Lower lobe of right lung (tissue), 2 donors: ENCODE measurements at regions not wholly inside any gene's neighbourhood (a gene's known extent, or its start where the extent isn't known, plus 50 kb on each side); places are given as distances from the start of the nearest gene placed in this dataset.

ENCODE experiments used
- ATAC-seq, 2 donors: fragments of 200-7000 bp; cut with Tn5 transposase; one replicate each; pipeline ENCODE4 v1.9.1; 2020 to 2022; ENCODE audit warnings: mild to moderate bottlenecking in 2 of 2, moderate library complexity in 2 of 2
- DNase-seq: peaks from one replicate; pipeline ENCODE4 v3.0.0-alpha.2; 2020
- H3K27ac ChIP-seq: fragments of 200-600 bp; one replicate; pipeline ENCODE4 v1.8.0; 2022
- H3K27me3 ChIP-seq: fragments of 200-600 bp; one replicate; pipeline ENCODE4 v1.8.0; 2022; ENCODE audit warnings: low read depth
- H3K36me3 ChIP-seq: fragments of 200-600 bp; one replicate; pipeline ENCODE4 v1.8.0; 2022; ENCODE audit warnings: mild to moderate bottlenecking
- H3K4me1 ChIP-seq: fragments of 200-600 bp; one replicate; pipeline ENCODE4 v1.8.0; 2022
- H3K4me3 ChIP-seq: fragments of 200-600 bp; one replicate; pipeline ENCODE4 v1.8.0; 2022; ENCODE audit warnings: mild to moderate bottlenecking
- H3K9me3 ChIP-seq: fragments of 200-600 bp; one replicate; pipeline ENCODE4 v1.8.0; 2022
- intact Hi-C: fragments of 100-400 bp; cut with DNase I; formaldehyde crosslinking; loops from one replicate; pipeline ENCODE4 v1.11.0; 2022
- TF ChIP-seq, protein P1 (sequence below): fragments of 200-600 bp; IDR thresholded peaks from one replicate; pipeline ENCODE4 v1.8.0; 2022; ENCODE audit warnings: antibody characterized with exemption, mild to moderate bottlenecking
- donor health status: DM: no; HTN: yes; CAD: no; lungs with severe emphysema.

- H3K27me3 ChIP-seq: no peaks in the 10 kb centered on the region
- no peak overlapping the region for H3K27ac ChIP-seq
- no peaks in the 10 kb centered on the region for H3K9me3 ChIP-seq
- H3K36me3 ChIP-seq: no peaks in the 10 kb centered on the region
- DNase-seq: no peak
- no peak overlapping the region for H3K4me3 ChIP-seq
- intact Hi-C loops: no loop called here
- ATAC-seq: no peak
- H3K4me1 ChIP-seq: no peaks in the 10 kb centered on the region
- TF ChIP-seq, protein P1, sequence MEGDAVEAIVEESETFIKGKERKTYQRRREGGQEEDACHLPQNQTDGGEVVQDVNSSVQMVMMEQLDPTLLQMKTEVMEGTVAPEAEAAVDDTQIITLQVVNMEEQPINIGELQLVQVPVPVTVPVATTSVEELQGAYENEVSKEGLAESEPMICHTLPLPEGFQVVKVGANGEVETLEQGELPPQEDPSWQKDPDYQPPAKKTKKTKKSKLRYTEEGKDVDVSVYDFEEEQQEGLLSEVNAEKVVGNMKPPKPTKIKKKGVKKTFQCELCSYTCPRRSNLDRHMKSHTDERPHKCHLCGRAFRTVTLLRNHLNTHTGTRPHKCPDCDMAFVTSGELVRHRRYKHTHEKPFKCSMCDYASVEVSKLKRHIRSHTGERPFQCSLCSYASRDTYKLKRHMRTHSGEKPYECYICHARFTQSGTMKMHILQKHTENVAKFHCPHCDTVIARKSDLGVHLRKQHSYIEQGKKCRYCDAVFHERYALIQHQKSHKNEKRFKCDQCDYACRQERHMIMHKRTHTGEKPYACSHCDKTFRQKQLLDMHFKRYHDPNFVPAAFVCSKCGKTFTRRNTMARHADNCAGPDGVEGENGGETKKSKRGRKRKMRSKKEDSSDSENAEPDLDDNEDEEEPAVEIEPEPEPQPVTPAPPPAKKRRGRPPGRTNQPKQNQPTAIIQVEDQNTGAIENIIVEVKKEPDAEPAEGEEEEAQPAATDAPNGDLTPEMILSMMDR: no peak
These were observed 545.7 kb upstream of the PABPC4L start for GRCh38 chr4:134747108-134747805.

DNA sequence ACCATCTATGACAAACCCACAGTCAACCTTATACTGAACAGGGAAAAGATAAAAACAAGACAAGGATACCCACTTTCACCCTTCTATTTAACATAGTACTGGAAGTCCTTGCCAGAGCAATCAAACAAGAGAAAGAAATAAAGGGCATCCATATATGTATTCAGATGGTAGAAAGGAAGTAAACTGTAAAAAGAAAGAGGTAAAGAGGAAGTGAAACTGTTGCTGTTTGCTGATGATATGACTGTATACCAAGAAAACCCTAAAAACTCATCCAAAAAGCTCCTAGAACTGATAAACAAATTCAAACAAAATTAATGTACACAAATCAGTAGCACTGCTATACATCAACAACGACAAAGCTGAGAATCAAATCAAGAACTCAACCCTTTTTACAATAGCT, 538.7 kb upstream of the PABPC4L start:
- H3K27ac ChIP-seq: no peak overlapping the region
- H3K36me3 ChIP-seq: no peaks in the 10 kb centered on the region
- H3K4me3 ChIP-seq: no peak overlapping the region
- ATAC-seq (no peak), DNase-seq (no peak)
- H3K9me3 ChIP-seq: no peaks in the 10 kb centered on the region
- H3K27me3 ChIP-seq: no peaks in the 10 kb centered on the region
- intact Hi-C loops: no loop called here
- TF ChIP-seq, protein P1: no peak
- no peaks in the 10 kb centered on the region for H3K4me1 ChIP-seq

- H3K36me3 ChIP-seq: no peaks in the 10 kb centered on the region
- intact Hi-C loops: no loop called here
- H3K27ac ChIP-seq: no peak overlapping the region
- H3K4me1 ChIP-seq: no peaks in the 10 kb centered on the region
- DNase-seq (no peak), ATAC-seq (no peak)
- no peaks in the 10 kb centered on the region for H3K27me3 ChIP-seq
- no peaks in the 10 kb centered on the region for H3K9me3 ChIP-seq
- no peak overlapping the region for H3K4me3 ChIP-seq
- TF ChIP-seq, protein P1: no peak
These were observed 534.3 kb upstream of the PABPC4L start for GRCh38 chr4:134735901-134736300.

DNA sequence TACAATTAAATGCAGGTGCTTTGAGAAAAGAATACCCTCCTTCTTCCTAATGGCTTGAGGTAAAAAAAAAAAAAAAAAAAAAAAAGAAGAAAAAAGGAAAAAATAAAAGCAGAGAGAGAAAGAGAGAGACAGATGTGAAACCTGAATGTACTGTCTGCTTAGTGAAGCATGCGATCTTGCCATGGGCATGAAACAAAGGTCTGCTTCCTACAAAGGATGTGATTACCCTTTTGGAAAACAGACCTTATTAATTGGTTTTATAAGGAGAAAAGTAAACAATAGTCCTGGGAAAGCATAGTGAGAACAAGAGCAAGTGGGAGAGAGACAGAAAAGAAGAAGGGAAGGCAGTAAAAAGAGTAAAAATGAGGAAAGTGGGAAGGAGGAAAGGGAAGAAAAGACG, 526.1 kb upstream of the PABPC4L start:
- ATAC-seq (no peak), DNase-seq (no peak)
- TF ChIP-seq, protein P1: no peak
- H3K27ac ChIP-seq: no peak overlapping the region
- intact Hi-C loops: no loop called here
- H3K36me3 ChIP-seq: no peaks in the 10 kb centered on the region
- no peak overlapping the region for H3K4me3 ChIP-seq
- H3K4me1 ChIP-seq: no peaks in the 10 kb centered on the region
- no peaks in the 10 kb centered on the region for H3K27me3 ChIP-seq
- no peaks in the 10 kb centered on the region for H3K9me3 ChIP-seq

GRCh38 chr4:134722306-134722705, 520.7 kb upstream of the PABPC4L start:
- H3K36me3 ChIP-seq: no peaks in the 10 kb centered on the region
- no peak overlapping the region for H3K4me3 ChIP-seq
- intact Hi-C loops: no loop called here
- no peak for ATAC-seq
- TF ChIP-seq, protein P1: no peak
- H3K27me3 ChIP-seq: no peaks in the 10 kb centered on the region
- H3K27ac ChIP-seq: no peak overlapping the region
- H3K9me3 ChIP-seq: no peaks in the 10 kb centered on the region
- no peaks in the 10 kb centered on the region for H3K4me1 ChIP-seq
- no peak for DNase-seq
